ENCODE measurements at regions not wholly inside any gene's neighbourhood (a gene's known extent, or its start where the extent isn't known, plus 50 kb on each side); places are given as distances from the start of the nearest gene placed in this dataset.
"Not testable (repeated sequence)": the region's sequence is repeated elsewhere in the genome, so short reads cannot be mapped to it uniquely, and the experiment has no call there.

- Histone ChIP-seq H3K27ac (ENCODE audit: low read depth, low read length) (no peak overlapping the region), H3K4me1 (ENCODE audit: control insufficient read depth in 5 of 5, insufficient read depth in 5 of 5, low read length in 5 of 5) (no peaks in the 10 kb centered on the region), H3K4me3 (ENCODE audit: low read depth in 1 of 5, low read length in 5 of 5) (no peak overlapping the region), H3K9me3 (ENCODE audit: control insufficient read depth in 5 of 5, low read length in 5 of 5) (peaks cover 0 to 2% (median 0%) of the 10 kb centered on the region in 5 donors), H3K27me3 (ENCODE audit: control insufficient read depth in 5 of 5, insufficient read depth in 4 of 5, low read length in 5 of 5) (no peaks in the 10 kb centered on the region), H3K9ac (ENCODE audit: low read length in 5 of 5) (no peak overlapping the region), H3K36me3 (ENCODE audit: control insufficient read depth in 5 of 5, insufficient read depth in 5 of 5, low read length in 5 of 5) (no peaks in the 10 kb centered on the region)
These were observed 941.0 kb upstream of the ADGRB3 start for GRCh38 chr6:67694127-67694526.

- H3K27me3 ChIP-seq (ENCODE audit: control insufficient read depth in 5 of 5, insufficient read depth in 4 of 5, low read length in 5 of 5) = no peaks in the 10 kb centered on the region
- no peaks in the 10 kb centered on the region for H3K4me1 ChIP-seq (ENCODE audit: control insufficient read depth in 5 of 5, insufficient read depth in 5 of 5, low read length in 5 of 5)
- H3K9me3 ChIP-seq (ENCODE audit: control insufficient read depth in 5 of 5, low read length in 5 of 5) = no peaks in the 10 kb centered on the region
- no peak overlapping the region for H3K9ac ChIP-seq (ENCODE audit: low read length in 5 of 5)
- H3K36me3 ChIP-seq (ENCODE audit: control insufficient read depth in 5 of 5, insufficient read depth in 5 of 5, low read length in 5 of 5) = no peaks in the 10 kb centered on the region
- no peak overlapping the region for H3K27ac ChIP-seq (ENCODE audit: low read depth, low read length)
- H3K4me3 ChIP-seq (ENCODE audit: low read depth in 1 of 5, low read length in 5 of 5) = no peak overlapping the region
These were observed 945.8 kb upstream of the ADGRB3 start for GRCh38 chr6:67689329-67689728.

GRCh38 chr6:67687396-67687795 lies 947.7 kb upstream of the ADGRB3 start:
- Histone ChIP-seq H3K9me3 (ENCODE audit: control insufficient read depth in 5 of 5, low read length in 5 of 5) (no peaks in the 10 kb centered on the region), H3K36me3 (ENCODE audit: control insufficient read depth in 5 of 5, insufficient read depth in 5 of 5, low read length in 5 of 5) (no peaks in the 10 kb centered on the region), H3K27ac (ENCODE audit: low read depth, low read length) (no peak overlapping the region), H3K4me1 (ENCODE audit: control insufficient read depth in 5 of 5, insufficient read depth in 5 of 5, low read length in 5 of 5) (no peaks in the 10 kb centered on the region), H3K4me3 (ENCODE audit: low read depth in 1 of 5, low read length in 5 of 5) (no peak overlapping the region), H3K9ac (ENCODE audit: low read length in 5 of 5) (no peak overlapping the region), H3K27me3 (ENCODE audit: control insufficient read depth in 5 of 5, insufficient read depth in 4 of 5, low read length in 5 of 5) (no peaks in the 10 kb centered on the region)

GRCh38 chr6:67686225-67686624 lies 948.9 kb upstream of the ADGRB3 start:
- H3K4me3 ChIP-seq (ENCODE audit: low read depth in 1 of 5, low read length in 5 of 5); H3K9ac ChIP-seq (ENCODE audit: low read length in 5 of 5); H3K9me3 ChIP-seq (ENCODE audit: control insufficient read depth in 5 of 5, low read length in 5 of 5); H3K4me1 ChIP-seq (ENCODE audit: control insufficient read depth in 5 of 5, insufficient read depth in 5 of 5, low read length in 5 of 5); H3K27me3 ChIP-seq (ENCODE audit: control insufficient read depth in 5 of 5, insufficient read depth in 4 of 5, low read length in 5 of 5); H3K27ac ChIP-seq (ENCODE audit: low read depth, low read length); H3K36me3 ChIP-seq (ENCODE audit: control insufficient read depth in 5 of 5, insufficient read depth in 5 of 5, low read length in 5 of 5): not testable (repeated sequence)

- Histone ChIP-seq H3K27me3 (ENCODE audit: control insufficient read depth in 5 of 5, insufficient read depth in 4 of 5, low read length in 5 of 5) (no peaks in the 10 kb centered on the region), H3K9me3 (ENCODE audit: control insufficient read depth in 5 of 5, low read length in 5 of 5) (peaks cover 0 to 3% (median 0%) of the 10 kb centered on the region in 5 donors), H3K4me1 (ENCODE audit: control insufficient read depth in 5 of 5, insufficient read depth in 5 of 5, low read length in 5 of 5) (no peaks in the 10 kb centered on the region), H3K9ac (ENCODE audit: low read length in 5 of 5) (no peak overlapping the region), H3K36me3 (ENCODE audit: control insufficient read depth in 5 of 5, insufficient read depth in 5 of 5, low read length in 5 of 5) (no peaks in the 10 kb centered on the region), H3K4me3 (ENCODE audit: low read depth in 1 of 5, low read length in 5 of 5) (no peak overlapping the region), H3K27ac (ENCODE audit: low read depth, low read length) (no peak overlapping the region)
These were observed 951.1 kb upstream of the ADGRB3 start for GRCh38 chr6:67683960-67684359.

- H3K27me3 ChIP-seq (ENCODE audit: control insufficient read depth in 5 of 5, insufficient read depth in 4 of 5, low read length in 5 of 5) = no peaks in the 10 kb centered on the region
- peaks cover 0 to 4% (median 2%) of the 10 kb centered on the region in 5 donors for H3K9me3 ChIP-seq (ENCODE audit: control insufficient read depth in 5 of 5, low read length in 5 of 5)
- H3K9ac ChIP-seq (ENCODE audit: low read length in 5 of 5) = no peak overlapping the region
- H3K4me1 ChIP-seq (ENCODE audit: control insufficient read depth in 5 of 5, insufficient read depth in 5 of 5, low read length in 5 of 5) = no peaks in the 10 kb centered on the region
- no peak overlapping the region for H3K4me3 ChIP-seq (ENCODE audit: low read depth in 1 of 5, low read length in 5 of 5)
- no peak overlapping the region for H3K27ac ChIP-seq (ENCODE audit: low read depth, low read length)
- H3K36me3 ChIP-seq (ENCODE audit: control insufficient read depth in 5 of 5, insufficient read depth in 5 of 5, low read length in 5 of 5) = no peaks in the 10 kb centered on the region
These were observed 954.7 kb upstream of the ADGRB3 start for GRCh38 chr6:67680297-67680932.

GRCh38 chr6:67679566-67680296 lies 955.4 kb upstream of the ADGRB3 start:
- no peak overlapping the region for H3K9ac ChIP-seq (ENCODE audit: low read length in 5 of 5)
- no peaks in the 10 kb centered on the region for H3K36me3 ChIP-seq (ENCODE audit: control insufficient read depth in 5 of 5, insufficient read depth in 5 of 5, low read length in 5 of 5)
- no peaks in the 10 kb centered on the region for H3K4me1 ChIP-seq (ENCODE audit: control insufficient read depth in 5 of 5, insufficient read depth in 5 of 5, low read length in 5 of 5)
- no peak overlapping the region for H3K4me3 ChIP-seq (ENCODE audit: low read depth in 1 of 5, low read length in 5 of 5)
- H3K27ac ChIP-seq (ENCODE audit: low read depth, low read length) = no peak overlapping the region
- no peaks in the 10 kb centered on the region for H3K27me3 ChIP-seq (ENCODE audit: control insufficient read depth in 5 of 5, insufficient read depth in 4 of 5, low read length in 5 of 5)
- peaks cover 2 to 9% (median 8%) of the 10 kb centered on the region in 5 donors for H3K9me3 ChIP-seq (ENCODE audit: control insufficient read depth in 5 of 5, low read length in 5 of 5)

GRCh38 chr6:67676892-67677291 lies 958.2 kb upstream of the ADGRB3 start:
- Histone ChIP-seq H3K4me3 (ENCODE audit: low read depth in 1 of 5, low read length in 5 of 5) (no peak overlapping the region), H3K4me1 (ENCODE audit: control insufficient read depth in 5 of 5, insufficient read depth in 5 of 5, low read length in 5 of 5) (no peaks in the 10 kb centered on the region), H3K27me3 (ENCODE audit: control insufficient read depth in 5 of 5, insufficient read depth in 4 of 5, low read length in 5 of 5) (no peaks in the 10 kb centered on the region), H3K27ac (ENCODE audit: low read depth, low read length) (no peak overlapping the region), H3K9ac (ENCODE audit: low read length in 5 of 5) (no peak overlapping the region), H3K36me3 (ENCODE audit: control insufficient read depth in 5 of 5, insufficient read depth in 5 of 5, low read length in 5 of 5) (no peaks in the 10 kb centered on the region), H3K9me3 (ENCODE audit: control insufficient read depth in 5 of 5, low read length in 5 of 5) (peaks cover 2 to 26% (median 19%) of the 10 kb centered on the region in 5 donors)

GRCh38 chr6:67667637-67668422 lies 967.3 kb upstream of the ADGRB3 start:
- Histone ChIP-seq H3K36me3 (ENCODE audit: control insufficient read depth in 5 of 5, insufficient read depth in 5 of 5, low read length in 5 of 5) (no peaks in the 10 kb centered on the region), H3K9ac (ENCODE audit: low read length in 5 of 5) (no peak overlapping the region), H3K27ac (ENCODE audit: low read depth, low read length) (no peak overlapping the region), H3K4me3 (ENCODE audit: low read depth in 1 of 5, low read length in 5 of 5) (no peak overlapping the region), H3K9me3 (ENCODE audit: control insufficient read depth in 5 of 5, low read length in 5 of 5) (peaks cover under 1 to 14% (median 9%) of the 10 kb centered on the region in 5 donors), H3K4me1 (ENCODE audit: control insufficient read depth in 5 of 5, insufficient read depth in 5 of 5, low read length in 5 of 5) (no peaks in the 10 kb centered on the region), H3K27me3 (ENCODE audit: control insufficient read depth in 5 of 5, insufficient read depth in 4 of 5, low read length in 5 of 5) (no peaks in the 10 kb centered on the region)

Measured in subcutaneous abdominal adipose tissue (tissue), 5 donors.